HG03469 (cell line): ENCODE measurements at regions not wholly inside any gene's neighbourhood (a gene's known extent, or its start where the extent isn't known, plus 50 kb on each side); places are given as distances from the start of the nearest gene placed in this dataset.

Source experiments
- ATAC-seq: cut with Tn5 transposase; IDR thresholded peaks from one replicate; pipeline ENCODE4 v1.9.1; 2021; ENCODE audit warnings: mild to moderate bottlenecking, moderate library complexity, moderate number of reproducible peaks; ENCODE audit not compliant: unreplicated experiment

- ATAC-seq, result no peak
Observed at GRCh38 chr1:209455661-209456358, 127.7 kb upstream of the CAMK1G start.

GRCh38 chr1:209456878-209457277 is 126.6 kb upstream of the CAMK1G start:
- no peak for ATAC-seq

- no peak for ATAC-seq
Observed at GRCh38 chr1:209457401-209458125, 126.0 kb upstream of the CAMK1G start.

GRCh38 chr1:209458921-209459320 is 124.6 kb upstream of the CAMK1G start:
- ATAC-seq, result no peak

- ATAC-seq, result no peak
Observed at GRCh38 chr1:209461168-209461567, 122.3 kb upstream of the CAMK1G start.

GRCh38 chr1:209462433-209462832 is 121.1 kb upstream of the CAMK1G start:
- ATAC-seq, result no peak

- ATAC-seq, result no peak
Observed at GRCh38 chr1:209463441-209463840, 120.1 kb upstream of the CAMK1G start.

- no peak for ATAC-seq
Observed at GRCh38 chr1:209473025-209473424, 110.5 kb upstream of the CAMK1G start.

- ATAC-seq, result no peak
Observed at GRCh38 chr1:209480345-209480744, 103.2 kb upstream of the CAMK1G start.

- no peak for ATAC-seq
Observed at GRCh38 chr1:209483691-209484090, 99.8 kb upstream of the CAMK1G start.

- ATAC-seq, result no peak
Observed at GRCh38 chr1:209484429-209484828, 99.1 kb upstream of the CAMK1G start.

GRCh38 chr1:209485167-209485566 is 98.3 kb upstream of the CAMK1G start:
- no peak for ATAC-seq

GRCh38 chr1:209485751-209486150 is 97.8 kb upstream of the CAMK1G start:
- no peak for ATAC-seq

- no peak for ATAC-seq
Observed at GRCh38 chr1:209486861-209487593, 96.5 kb upstream of the CAMK1G start.

GRCh38 chr1:209490013-209490412 is 93.5 kb upstream of the CAMK1G start:
- ATAC-seq, result no peak

GRCh38 chr1:209491031-209491430 is 92.5 kb upstream of the CAMK1G start:
- ATAC-seq, result no peak

GRCh38 chr1:209491496-209491895 is 92.0 kb upstream of the CAMK1G start:
- no peak for ATAC-seq

GRCh38 chr1:209491897-209492296 is 91.6 kb upstream of the CAMK1G start:
- ATAC-seq, result no peak

- ATAC-seq, result no peak
Observed at GRCh38 chr1:209493559-209493958, 90.0 kb upstream of the CAMK1G start.

- ATAC-seq, result no peak
Observed at GRCh38 chr1:209497729-209498128, 85.8 kb upstream of the CAMK1G start.

- no peak for ATAC-seq
Observed at GRCh38 chr1:209500993-209501392, 82.5 kb upstream of the CAMK1G start.

GRCh38 chr1:209503196-209503595 is 80.3 kb upstream of the CAMK1G start:
- ATAC-seq, result no peak
